ENCODE measurements at regions not wholly inside any gene's neighbourhood (a gene's known extent, or its start where the extent isn't known, plus 50 kb on each side); places are given as distances from the start of the nearest gene placed in this dataset.
"Not testable (repeated sequence)": the region's sequence is repeated elsewhere in the genome, so short reads cannot be mapped to it uniquely, and the experiment has no call there.

DNA sequence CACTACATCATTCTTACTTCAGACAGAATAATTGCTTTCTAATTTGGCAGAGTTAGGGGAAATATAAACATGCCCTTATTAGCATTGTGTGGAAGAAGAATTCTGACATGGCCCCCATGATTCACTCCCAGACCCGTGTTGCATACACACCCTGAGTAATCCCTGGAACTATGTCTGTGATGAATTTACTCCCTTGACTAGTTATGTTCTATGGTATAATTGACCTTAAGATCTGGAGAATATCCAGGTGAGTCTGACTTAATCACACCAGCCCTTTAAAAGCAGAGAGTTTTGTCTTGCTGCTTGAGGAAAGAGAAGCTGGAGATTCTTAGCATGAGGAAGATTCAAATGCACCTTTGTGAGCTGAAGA lies 262.9 kb downstream of the SOX4 start:
- no peak for DNase-seq

DNA sequence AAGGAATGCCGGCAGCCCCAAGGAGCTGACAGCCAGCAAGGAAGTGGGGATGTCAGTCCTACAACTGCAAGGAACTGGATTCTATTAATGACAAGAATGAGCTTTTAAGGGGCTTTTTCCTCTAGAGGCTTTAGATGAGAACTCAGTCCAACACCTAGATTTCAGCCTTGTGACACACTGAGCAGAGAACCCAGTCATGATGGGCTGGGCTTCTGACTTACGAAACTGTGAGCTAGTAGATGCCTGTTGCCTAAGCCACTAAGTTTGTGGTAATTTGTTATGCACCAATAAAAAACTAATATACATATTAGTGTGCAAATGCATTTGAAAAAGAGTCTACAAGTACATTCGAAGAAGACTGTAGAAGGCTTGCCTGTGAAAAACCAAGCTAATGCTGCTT lies 263.3 kb downstream of the SOX4 start:
- no peak for DNase-seq

DNA sequence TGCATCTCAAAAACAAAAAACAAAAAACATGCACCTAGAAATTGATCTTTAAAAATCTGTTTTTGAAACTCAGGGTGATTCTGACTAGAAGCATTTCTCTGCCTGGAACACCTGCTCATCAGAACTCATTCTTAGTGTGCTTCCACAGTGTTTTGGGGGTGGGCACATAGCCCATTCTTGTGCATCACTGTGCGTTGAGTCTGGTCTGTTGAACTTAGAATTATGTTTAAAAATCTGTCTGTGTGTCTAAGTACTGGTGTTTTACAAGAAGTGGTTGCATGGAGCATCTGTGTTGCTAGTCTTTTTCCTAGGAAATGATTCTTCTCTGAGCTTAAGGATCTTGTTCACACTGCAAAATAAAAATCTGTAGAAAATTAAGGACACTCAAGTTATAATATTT lies 264.5 kb downstream of the SOX4 start:
- no peak for DNase-seq

DNA sequence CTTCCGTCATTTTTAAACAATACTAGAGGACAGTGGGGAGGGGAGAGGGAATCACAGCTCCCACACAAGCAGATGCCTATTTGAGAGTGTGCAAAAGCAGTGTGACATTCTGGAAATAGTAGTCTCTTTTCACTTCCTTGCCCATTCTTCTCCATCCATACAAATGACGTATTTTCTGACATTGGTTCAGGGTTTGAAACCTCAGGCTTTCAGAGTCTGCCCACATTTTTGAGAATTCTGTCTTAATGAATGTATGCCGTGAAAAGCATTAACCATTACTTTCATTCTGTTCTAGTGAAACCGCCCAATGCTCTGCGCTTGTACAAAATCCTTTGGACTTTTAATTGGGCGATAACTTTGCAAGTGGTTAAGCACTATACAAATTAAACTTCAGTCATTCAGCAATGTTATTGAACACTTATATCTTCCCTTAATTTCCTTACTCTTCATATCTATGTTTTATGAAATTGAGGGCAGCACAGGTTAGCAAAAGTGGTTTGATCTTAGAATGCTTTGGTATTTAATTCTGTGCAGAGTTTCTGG lies 265.7 kb downstream of the SOX4 start:
- DNase-seq, result no peak

DNA sequence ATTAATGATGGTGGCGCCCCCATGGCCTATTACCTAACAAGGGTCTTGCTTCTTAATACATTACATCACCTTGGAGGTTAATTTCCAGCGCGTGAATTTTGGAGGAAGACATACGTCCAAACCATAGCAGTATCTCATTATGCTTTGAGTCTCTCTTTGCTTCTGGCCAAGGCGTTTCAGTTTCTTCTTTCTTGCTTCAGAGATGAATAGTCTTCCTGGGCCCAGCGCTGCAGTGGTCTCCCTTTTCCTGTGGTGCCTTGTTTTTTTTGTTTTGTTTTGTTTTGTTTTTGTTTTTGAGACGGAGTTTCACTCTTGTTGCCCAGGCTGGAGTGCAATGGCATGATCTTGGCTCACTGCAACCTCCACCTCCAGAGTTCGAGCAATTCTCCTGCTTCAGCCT lies 268.4 kb downstream of the SOX4 start:
- no peak for DNase-seq

DNA sequence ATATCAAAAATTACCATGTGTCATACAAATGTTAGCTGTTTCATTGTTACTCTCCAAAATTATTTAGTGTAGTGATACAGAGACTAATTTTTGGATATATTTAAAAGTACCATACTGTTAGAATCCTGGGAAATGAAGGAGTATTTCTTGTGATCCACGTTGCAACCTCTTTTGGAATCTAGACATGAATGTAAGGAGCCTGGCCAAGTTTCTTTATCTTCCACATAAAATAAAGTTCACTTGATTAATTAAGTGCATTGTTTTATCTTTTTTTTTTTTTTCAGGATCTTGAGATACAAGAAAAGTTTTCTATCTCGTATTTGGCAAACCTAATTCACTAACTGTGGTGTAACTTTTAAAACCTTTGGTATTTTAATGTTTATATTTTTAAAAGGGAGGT lies 270.7 kb downstream of the SOX4 start:
- DNase-seq, result no peak

DNA sequence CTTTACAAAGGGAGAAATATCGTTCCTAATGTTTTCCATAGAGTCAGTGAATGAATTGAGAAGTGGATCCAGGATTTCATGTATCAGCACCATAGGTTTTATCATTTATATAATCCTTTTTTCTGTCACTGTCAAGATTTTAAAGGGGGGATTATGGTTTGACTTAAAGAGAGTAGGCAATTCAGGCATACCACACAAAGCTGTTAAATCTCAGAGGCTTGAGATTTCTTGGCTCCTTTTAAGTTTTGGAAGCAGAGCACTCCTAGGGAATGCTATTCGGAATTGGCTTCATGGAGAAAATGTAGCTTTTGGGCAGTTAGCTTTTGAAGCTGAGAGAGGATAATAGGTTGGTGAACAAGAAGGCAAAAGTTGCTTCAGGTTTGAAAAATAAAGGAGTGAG lies 274.7 kb downstream of the SOX4 start:
- DNase-seq, result no peak

DNA sequence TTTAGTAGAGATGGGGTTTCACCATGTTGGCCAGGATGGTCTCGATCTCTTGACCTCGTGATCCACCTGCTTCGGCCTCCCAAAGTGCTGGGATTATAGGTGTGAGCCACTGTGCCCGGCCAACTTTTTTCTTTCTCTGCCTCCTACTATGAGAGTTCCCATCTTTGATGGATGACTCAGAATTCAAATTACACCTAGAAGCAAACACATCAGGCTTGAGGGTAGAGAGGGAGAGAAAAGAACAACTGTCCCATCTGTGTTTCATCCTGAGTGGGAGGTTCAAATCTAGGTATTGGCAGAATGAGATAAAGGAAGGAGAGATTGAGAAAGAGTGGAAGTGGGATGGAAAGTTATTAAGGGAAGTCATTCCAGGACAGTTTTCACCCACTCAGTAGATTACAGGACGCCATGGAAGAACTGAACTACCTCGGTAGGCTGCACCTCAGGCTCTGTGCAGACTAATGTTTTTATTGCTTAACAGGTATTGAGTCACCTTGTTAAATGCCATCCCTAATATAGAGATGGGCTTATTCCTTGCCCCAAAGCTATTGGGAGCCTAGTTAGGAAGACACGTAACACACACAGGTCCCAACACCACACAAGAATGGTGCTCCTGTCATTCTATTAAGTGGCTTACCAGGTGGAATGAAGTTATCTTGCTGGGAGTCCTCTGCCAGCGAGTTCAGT lies 275.7 kb downstream of the SOX4 start:
- DNase-seq, result no peak

DNA sequence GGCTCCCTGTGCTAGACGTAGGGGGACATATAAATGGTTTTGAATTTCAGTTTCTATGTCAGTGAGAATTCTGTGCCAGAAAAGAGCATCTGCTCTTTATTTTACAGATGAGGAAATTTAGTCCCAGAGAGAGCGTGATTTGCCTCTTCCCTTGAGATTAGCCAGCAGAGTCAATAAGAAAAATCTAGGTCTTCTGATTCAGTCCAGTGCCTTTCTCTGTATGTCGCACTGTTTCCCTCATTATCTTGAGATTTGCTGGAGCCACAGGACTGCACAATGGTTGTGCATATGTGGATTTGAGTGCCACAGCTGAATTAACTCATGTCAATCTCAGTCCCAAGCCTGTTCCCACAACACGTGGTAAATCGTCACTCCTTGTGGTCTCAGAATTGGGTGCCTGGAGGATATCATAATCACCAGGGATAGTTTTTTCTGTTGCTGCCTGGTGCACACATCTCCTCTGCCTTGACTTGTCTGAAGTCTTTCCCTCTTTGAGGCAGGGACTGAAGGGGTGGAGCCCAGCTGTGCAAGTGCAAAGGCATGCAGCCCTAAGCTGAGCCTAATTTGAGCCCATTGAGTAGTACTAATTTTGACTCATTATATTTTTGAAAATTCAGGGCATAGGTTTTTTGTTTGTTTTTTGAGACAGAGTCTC lies 276.7 kb downstream of the SOX4 start:
- no peak for DNase-seq

DNA sequence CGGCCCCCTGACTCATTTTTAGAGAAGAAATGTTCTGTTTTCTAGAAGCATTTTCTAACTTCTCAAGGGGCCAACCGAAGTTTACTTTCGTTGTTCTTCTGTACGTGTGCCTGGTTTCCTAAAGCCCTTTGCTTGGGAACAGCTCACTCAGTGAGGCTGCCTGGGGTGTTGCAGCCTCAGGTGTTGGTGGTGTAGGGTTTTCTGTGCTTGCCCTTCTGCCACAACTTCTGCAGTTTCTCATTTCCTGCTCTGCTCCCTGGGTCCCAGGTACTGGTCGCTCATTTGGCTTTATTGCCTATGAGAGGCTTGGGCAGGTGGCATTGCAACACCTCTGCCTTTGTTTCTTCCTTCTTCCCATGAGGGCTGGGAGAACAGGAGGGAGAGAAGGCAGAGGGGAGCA lies 278.3 kb downstream of the SOX4 start:
- DNase-seq, result no peak

DNA sequence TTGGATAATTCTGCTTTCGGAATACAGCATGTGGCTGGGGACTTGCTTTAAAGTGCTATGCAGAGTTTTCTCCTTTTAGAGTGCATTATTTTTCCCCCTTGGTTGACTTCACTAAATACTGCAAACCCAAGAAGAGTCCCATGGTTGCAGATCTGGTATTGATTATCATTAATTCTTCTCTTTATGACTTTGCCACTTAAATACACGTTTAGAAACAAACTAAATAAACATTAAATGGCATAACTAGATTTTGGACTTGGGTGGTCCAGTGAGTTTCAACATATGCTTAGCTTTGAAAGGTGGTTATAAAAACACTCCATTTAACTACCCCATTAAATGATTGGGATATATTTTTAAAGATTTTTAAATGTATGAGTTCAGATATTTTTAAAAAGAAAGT lies 279.2 kb downstream of the SOX4 start:
- DNase-seq, result no peak

DNA sequence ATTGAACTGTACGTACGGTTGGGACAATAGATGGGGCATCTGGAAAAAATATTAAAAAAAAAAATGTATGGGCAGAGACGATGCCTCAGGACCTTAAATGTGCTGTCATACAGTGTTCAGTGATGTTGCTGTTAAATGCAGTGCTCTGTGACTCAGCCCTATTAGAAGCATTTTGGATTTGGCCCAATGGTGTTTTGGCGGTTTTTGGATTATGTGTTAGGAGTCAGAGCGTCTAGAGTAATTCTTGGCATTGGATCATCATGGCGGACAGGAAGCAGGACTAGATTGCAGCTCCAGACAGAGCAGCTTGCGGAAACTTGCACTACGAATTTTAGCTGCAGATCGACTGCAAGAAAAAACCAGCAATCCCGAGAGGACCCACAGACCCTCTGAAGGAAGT lies 280.0 kb downstream of the SOX4 start:
- DNase-seq, result no peak

DNA sequence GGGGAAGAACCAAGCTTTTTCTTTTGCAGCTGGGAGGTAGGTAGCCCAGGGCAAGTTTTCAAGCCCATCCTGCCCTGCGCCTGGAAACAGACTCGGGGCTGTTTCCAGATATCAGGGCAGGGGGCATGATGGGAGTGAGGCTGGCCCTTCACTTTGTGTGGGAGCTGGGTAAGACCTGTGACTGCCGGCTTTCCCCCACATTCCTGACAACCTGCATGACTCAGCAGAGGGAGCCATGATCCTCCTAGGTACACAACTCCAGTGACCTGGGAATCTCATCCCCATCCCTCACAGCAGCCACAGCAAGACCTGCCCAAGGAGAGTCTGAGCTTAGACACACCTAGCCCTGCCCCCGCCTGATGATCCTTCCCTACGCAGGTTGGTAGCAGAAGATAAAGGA lies 280.8 kb downstream of the SOX4 start:
- no peak for DNase-seq

DNA sequence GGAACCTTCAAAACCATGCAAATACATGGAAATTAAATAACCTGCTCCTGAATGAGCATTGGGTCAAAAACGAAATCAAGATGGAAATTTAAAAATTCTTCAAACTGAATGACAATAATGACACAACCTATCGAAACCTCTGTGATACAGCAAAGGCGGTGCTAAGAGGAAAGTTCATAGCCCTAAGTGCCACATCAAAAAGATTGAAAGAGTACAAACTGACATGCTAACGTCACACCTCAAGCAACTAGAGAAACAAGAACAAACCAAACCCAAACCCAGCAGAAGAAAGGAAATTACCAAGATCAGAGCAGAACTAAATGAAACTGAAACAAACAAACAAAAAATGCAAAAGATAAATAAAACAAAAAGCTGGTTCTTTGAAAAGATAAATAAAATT lies 283.5 kb downstream of the SOX4 start:
- DNase-seq, result not testable (repeated sequence)

DNA sequence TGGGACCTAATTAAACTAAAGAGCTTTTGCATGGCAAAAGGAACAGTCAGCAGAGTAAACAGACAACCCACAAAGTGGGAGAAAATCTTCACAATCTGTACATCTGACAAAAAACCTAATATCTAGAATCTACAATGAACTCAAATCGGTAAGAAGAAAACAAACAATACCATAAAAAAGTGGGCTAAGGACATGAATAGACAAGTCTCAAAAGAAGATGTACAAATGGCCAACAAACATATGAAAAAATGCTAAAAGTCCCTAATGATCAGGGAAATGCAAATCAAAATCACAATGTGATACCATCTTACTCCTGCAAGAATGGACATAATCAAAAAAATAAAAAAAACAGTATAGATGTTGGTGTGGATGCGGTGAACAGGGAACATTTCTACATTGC lies 286.7 kb downstream of the SOX4 start:
- DNase-seq, result not testable (repeated sequence)

DNA sequence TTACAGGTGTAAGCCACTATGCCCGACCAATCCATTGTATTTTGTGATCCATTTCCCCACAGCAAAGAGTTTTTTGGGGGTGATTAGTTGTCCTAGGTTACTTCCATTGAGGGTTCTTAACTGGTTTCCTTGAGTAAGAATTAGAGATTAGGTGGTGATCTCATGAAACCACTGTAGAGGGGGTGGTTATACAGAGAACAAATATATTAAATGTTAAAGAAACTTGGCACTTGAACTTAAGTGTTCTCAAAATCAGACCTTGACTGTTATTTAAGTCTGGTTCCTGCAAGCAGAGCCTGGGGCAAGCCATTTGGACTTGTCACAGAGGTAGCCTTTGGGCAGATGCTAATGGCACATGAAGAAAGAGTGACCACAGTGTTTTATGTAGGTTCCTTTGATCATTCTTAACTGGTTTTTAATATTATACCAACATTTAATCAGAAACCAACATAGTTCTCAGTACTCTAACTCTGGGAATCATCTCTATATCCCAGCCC lies 288.5 kb downstream of the SOX4 start:
- DNase-seq, result no peak

DNA sequence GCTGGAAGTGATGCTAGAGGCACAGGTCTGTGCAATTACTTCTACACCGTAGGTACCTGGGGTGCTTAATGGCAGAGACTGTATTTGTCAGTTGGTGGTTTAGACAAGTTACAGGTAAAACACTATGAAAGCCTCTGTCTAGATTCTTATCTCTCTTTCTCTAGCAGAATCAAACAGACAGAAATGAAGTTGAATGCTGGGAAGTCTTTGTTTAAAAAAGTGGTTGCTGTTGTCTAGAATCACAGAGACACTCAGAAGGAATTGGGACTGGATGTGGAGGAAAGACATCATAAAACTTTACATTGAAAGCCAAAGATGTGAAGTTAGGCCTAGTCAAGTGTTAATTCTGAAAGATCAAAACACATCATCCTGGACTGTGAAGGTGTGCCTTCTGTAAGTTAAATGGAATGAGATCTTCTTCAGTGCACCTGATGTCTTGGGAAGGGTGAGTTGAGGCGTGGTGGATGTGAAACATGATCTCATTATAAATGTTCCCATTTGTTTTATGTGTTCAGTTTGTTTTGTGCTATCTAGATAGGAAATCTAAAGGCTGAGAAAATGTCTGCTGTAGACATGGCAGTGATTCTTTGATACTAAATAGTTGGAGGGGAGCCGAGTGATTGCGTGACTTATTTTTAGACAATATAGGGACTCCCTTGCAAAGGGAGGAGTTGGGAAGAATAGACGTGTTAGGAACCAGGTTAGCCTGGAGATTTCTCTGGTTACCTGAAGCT lies 290.2 kb downstream of the SOX4 start:
- no peak for DNase-seq

DNA sequence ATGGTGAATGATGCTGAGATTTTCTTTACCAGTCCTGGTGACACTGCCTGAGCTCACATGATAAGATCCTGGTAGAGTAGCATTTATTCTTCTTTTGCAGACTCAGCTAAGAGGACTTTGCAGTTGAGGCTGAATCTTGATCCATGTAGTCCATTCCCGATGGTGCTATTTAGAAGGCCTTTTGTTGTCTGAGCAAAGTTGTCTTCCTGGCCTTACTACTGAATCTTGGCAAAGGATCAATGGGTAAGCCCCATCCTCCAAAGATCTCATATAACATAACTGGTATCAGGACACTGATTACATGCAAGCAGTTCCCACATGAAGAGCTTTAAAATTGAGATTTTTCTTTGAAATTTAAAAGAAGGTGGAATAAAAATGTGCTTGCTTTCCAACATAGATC lies 291.6 kb downstream of the SOX4 start:
- DNase-seq, result no peak

DNA sequence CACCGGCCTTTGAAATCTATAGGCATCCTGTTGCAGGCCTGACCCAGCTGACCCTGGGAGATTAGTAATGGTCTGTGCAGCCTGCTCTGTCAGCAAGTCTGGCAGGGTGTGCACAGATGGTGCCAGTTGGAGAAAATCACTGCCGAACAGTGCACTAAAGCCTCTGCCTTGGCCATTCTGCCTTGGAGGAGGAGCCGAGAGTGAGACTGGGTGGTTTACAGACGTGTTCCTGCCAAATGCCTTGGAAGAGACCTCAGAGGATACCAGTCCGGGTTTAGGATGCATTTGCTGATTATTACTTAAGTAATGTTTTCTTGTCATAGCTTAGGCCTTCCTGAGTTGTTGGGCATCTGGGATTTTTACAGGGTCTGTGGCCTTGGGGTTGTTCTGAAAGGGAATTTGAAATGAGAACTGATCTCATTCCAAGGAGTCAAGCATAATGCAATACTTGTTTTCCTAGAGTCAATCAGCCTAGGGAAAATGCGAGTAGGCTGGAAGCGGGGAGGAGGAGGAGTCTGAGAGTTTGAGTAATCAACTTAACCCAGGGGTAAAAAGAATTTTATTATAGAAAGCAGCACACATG lies 292.1 kb downstream of the SOX4 start:
- DNase-seq, result peak; percentile 6

DNA sequence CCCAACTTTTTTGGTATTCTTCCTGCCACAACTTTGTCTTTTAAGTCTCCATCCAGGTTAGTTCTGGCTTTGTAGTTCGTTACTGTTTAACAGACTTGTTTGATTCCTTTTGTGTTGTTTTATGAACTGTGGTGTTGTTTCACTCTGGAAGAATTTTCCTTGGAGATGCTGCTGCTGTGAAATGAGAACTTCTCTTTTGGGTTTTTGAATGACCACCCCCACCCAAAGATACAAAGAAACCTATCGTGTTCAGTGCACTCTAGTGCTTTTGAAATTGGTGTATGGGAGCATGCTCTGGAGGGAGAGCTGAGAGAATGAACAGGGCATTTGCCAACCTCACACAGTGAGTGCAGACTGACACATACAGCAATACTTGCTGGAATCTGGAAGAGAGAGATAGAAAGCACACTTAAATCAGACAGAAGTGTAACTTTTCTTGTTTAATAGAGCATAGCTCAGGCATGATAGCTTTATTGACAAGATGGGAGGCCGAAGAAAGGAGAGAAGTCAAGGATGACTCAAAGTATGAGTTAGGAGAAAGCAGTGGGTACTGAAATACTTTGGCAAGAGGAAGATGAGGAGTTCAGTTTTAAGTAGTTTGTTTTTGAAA lies 293.1 kb downstream of the SOX4 start:
- DNase-seq, result no peak

DNA sequence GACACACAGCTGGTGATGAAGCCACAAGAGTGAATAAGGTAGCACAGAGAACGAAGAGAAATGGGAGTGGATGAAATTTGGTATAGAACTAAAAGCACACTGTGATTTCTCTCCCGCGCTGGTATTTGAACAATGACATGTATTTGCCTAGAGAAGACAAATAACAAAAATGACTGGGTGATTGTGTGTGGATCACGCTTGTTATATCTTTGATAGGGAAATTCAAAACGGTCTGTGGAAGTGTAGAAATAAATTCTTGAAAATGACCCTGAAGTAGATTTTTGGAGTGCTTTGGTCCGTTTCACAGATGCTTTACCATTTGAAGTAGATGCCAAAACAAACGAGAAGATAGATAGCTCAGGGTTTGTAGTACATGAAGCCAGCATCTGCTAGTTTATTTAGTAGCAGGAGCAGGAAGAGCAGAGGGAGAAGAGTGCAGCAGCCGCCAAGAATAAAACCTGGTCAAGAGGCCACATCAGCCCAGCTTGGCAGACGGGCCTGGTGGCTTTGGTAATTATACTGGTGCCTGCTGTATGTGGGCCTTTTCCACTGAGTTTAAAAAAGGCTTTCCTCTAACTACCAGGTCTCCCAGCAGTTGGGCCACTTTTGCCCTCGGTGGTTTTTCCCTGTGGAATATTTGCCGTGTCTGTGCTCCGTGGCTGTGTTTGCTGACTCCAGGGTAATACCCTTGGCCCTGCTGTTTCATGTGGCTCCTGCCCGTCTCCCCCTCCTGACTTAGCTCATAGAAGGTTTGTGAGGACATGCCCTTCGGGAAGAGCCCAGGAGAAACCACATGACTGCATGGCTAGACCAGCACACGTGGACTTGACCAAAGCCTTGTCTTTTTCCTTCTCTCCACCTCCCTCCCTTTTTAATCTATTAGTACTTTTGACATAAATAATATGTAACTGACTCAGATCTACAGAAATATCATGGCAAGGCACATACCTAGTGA lies 294.0 kb downstream of the SOX4 start:
- no peak for DNase-seq

DNA sequence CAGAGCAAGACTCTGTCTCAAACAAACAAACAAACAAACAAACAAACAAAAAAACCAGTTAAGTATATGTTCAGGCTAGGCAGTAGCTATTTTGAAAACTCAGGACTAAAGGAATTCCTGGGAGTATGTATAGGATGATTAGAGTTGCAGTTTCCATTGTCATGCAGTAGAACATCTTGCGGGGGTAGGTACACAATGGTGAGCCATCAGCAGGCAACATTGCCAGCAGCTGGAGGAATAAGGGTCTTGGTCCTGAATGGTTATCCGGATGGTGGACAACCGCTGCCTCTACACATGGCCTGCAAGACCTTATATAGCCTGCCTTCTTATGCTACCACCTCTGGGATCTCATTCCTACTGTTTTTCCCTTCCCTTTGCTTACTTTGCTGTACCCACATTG lies 297.5 kb downstream of the SOX4 start:
- no peak for DNase-seq

Measured in GOT3 (cell line).